NCI-H128 (cell line): ENCODE measurements at regions not wholly inside any gene's neighbourhood (a gene's known extent, or its start where the extent isn't known, plus 50 kb on each side); places are given as distances from the start of the nearest gene placed in this dataset.

Source experiments
- DNase-seq: peaks from one replicate; lab custom pipeline; 2025; ENCODE audit not compliant: unreplicated experiment; lab: John Stamatoyannopoulos, UW

GRCh38 chr9:107064378-107064777 lies 201.4 kb downstream of the ZNF462 start:
- no peak for DNase-seq

GRCh38 chr9:107065549-107065948 lies 202.6 kb downstream of the ZNF462 start:
- DNase-seq: no peak

- no peak for DNase-seq
Measured at GRCh38 chr9:107067739-107068416, 204.9 kb downstream of the ZNF462 start.

- no peak for DNase-seq
Measured at GRCh38 chr9:107068581-107068980, 205.6 kb downstream of the ZNF462 start.

- no peak for DNase-seq
Measured at GRCh38 chr9:107070586-107070985, 207.6 kb downstream of the ZNF462 start.

GRCh38 chr9:107078061-107078460 lies 205.0 kb upstream of the RAD23B start:
- no peak for DNase-seq

- no peak for DNase-seq
Measured at GRCh38 chr9:107079589-107079988, 203.5 kb upstream of the RAD23B start.

GRCh38 chr9:107080130-107080529 lies 202.9 kb upstream of the RAD23B start:
- no peak for DNase-seq

GRCh38 chr9:107086460-107086859 lies 196.6 kb upstream of the RAD23B start:
- no peak for DNase-seq

- DNase-seq: no peak
Measured at GRCh38 chr9:107087222-107087621, 195.9 kb upstream of the RAD23B start.

GRCh38 chr9:107090218-107090617 lies 192.9 kb upstream of the RAD23B start:
- DNase-seq: no peak

GRCh38 chr9:107093365-107094060 lies 189.6 kb upstream of the RAD23B start:
- DNase-seq: no peak

GRCh38 chr9:107094370-107094769 lies 188.7 kb upstream of the RAD23B start:
- no peak for DNase-seq

GRCh38 chr9:107100591-107100990 lies 182.5 kb upstream of the RAD23B start:
- no peak for DNase-seq

GRCh38 chr9:107102011-107102410 lies 181.1 kb upstream of the RAD23B start:
- DNase-seq: no peak

GRCh38 chr9:107103621-107104020 lies 179.5 kb upstream of the RAD23B start:
- DNase-seq: no peak

GRCh38 chr9:107105784-107106183 lies 177.3 kb upstream of the RAD23B start:
- no peak for DNase-seq

- DNase-seq: no peak
Measured at GRCh38 chr9:107106416-107106815, 176.7 kb upstream of the RAD23B start.

GRCh38 chr9:107108342-107109130 lies 174.5 kb upstream of the RAD23B start:
- DNase-seq: no peak

- no peak for DNase-seq
Measured at GRCh38 chr9:107109324-107109723, 173.8 kb upstream of the RAD23B start.

- DNase-seq: no peak
Measured at GRCh38 chr9:107110153-107110552, 172.9 kb upstream of the RAD23B start.

GRCh38 chr9:107112707-107113243 lies 170.3 kb upstream of the RAD23B start:
- DNase-seq: no peak
